Endothelial cell of umbilical vein (primary cell): ENCODE measurements at regions not wholly inside any gene's neighbourhood (a gene's known extent, or its start where the extent isn't known, plus 50 kb on each side); places are given as distances from the start of the nearest gene placed in this dataset.

ENCODE experiments used
- BruUV-seq: library from RNA; stranded (reverse); fragments of 400-500 nt; replicated peaks from 2 replicates; lab custom pipeline; 2021; lab: Mats Ljungman, UMichigan
- CTCF ChIA-PET: fragments of 300-600, 350-600 bp; sonication (Branson Sonifier 250); formaldehyde crosslinking; loops from one replicate; lab custom pipeline; 2021; ENCODE audit warnings: antibody characterized with exemption, inconsistent platforms; lab: Charles Lee
- POLR2A ChIA-PET: fragments of 300-600, 350-600 bp; sonication (Branson Sonifier 250); formaldehyde crosslinking; loops from one replicate; lab custom pipeline; 2021; ENCODE audit warnings: antibody characterized with exemption, inconsistent platforms; lab: Charles Lee
- DNase-seq: peaks from one replicate; pipeline ENCODE4 v3.0.0-alpha.2; 2011; ENCODE audit warnings: low read depth, low spot score
- FAIRE-seq: peaks from 2 replicates; lab custom pipeline; 2011; peaks lifted over from hg19 to GRCh38; lab: Jason Lieb, UNC
- H2AFZ ChIP-seq: 2 replicates; pipeline ENCODE4 v1.6.0; 2012; ENCODE audit warnings: low read depth, low read length, control low read depth, inconsistent platforms
- H3K27ac ChIP-seq: 2 replicates; pipeline ENCODE4 v1.5.1; 2011; ENCODE audit warnings: low read depth, mild to moderate bottlenecking, control low read depth, low read length, moderate library complexity; ENCODE audit not compliant: insufficient read depth
- H3K27me3 ChIP-seq, 2 experiments: 2 replicates each; pipeline versions ENCODE4 v1.6.0 to v1.6.1; 2011; ENCODE audit warnings: low read length in 2 of 2, mixed read lengths in 1 of 2; ENCODE audit not compliant: control insufficient read depth in 2 of 2, insufficient read depth in 2 of 2
- H3K36me3 ChIP-seq, 2 experiments: 2 replicates in 1 of 2; 3 replicates in 1 of 2; pipeline ENCODE4 v1.5.1; 2011; ENCODE audit warnings: low read length in 2 of 2, mild to moderate bottlenecking in 1 of 2, moderate library complexity in 1 of 2; ENCODE audit not compliant: control insufficient read depth in 2 of 2, insufficient read depth in 2 of 2; ENCODE audit errors: extremely low read depth in 1 of 2
- H3K4me1 ChIP-seq: 3 replicates; pipeline ENCODE4 v1.5.1; 2011; ENCODE audit warnings: mild to moderate bottlenecking, low read length; ENCODE audit not compliant: control insufficient read depth, insufficient read depth; ENCODE audit errors: extremely low read depth
- H3K4me2 ChIP-seq: 2 replicates; pipeline ENCODE4 v1.6.1; 2011; ENCODE audit warnings: low read length, control low read depth, mixed read lengths; ENCODE audit not compliant: insufficient read depth
- H3K4me3 ChIP-seq, 3 experiments: fragments of 200-600 bp in 1 of 3; sonication (generic), shearing (Covaris generic) in 1 of 3; replicated peaks in 1 of 3; 2 replicates each; pipeline ENCODE4 v1.5.1; 2011 to 2016; ENCODE audit warnings: control low read depth in 3 of 3, low read length in 3 of 3, mild to moderate bottlenecking in 2 of 3, inconsistent platforms in 1 of 3, low read depth in 1 of 3, moderate library complexity in 1 of 3; ENCODE audit not compliant: insufficient read depth in 1 of 3
- H3K79me2 ChIP-seq: 2 replicates; pipeline ENCODE4 v1.6.0; 2012; ENCODE audit warnings: low read length, inconsistent platforms; ENCODE audit not compliant: control insufficient read depth, insufficient read depth
- H3K9ac ChIP-seq: replicated peaks from 2 replicates; pipeline ENCODE3; 2011; ENCODE audit warnings: low read length, control low read depth; ENCODE audit not compliant: insufficient read depth; ENCODE audit errors: extremely low read depth
- H3K9me1 ChIP-seq: replicated peaks from 3 replicates; pipeline ENCODE4 v1.6.0; 2011; ENCODE audit warnings: mild to moderate bottlenecking, low read length; ENCODE audit not compliant: control insufficient read depth, insufficient read depth; ENCODE audit errors: extremely low read depth
- H3K9me3 ChIP-seq: replicated peaks from 2 replicates; pipeline ENCODE4 v1.5.1; 2012; ENCODE audit warnings: low read length, inconsistent platforms; ENCODE audit not compliant: control insufficient read depth, insufficient read depth
- H4K20me1 ChIP-seq: replicated peaks from 2 replicates; pipeline ENCODE3; 2011; ENCODE audit warnings: mild to moderate bottlenecking, low read length; ENCODE audit not compliant: control insufficient read depth, insufficient read depth; ENCODE audit errors: extremely low read depth
- CTCF ChIP-seq, 2 donors: IDR thresholded peaks; 1 replicate in 1 of 2; 2 replicates in 1 of 2; pipeline ENCODE4 v1.5.1; 2011; ENCODE audit warnings: low read length in 2 of 2, mild to moderate bottlenecking in 2 of 2, moderate library complexity in 2 of 2, control low read depth in 1 of 2, inconsistent platforms in 1 of 2, low read depth in 1 of 2; ENCODE audit not compliant: insufficient read depth in 1 of 2; ENCODE audit errors: extremely low read depth in 1 of 2
- EZH2 ChIP-seq: IDR thresholded peaks from 2 replicates; pipeline ENCODE4 v1.6.1; 2012; ENCODE audit warnings: borderline replicate concordance, low read depth, mild to moderate bottlenecking, moderate library complexity, low read length, inconsistent platforms; ENCODE audit not compliant: severe bottlenecking
- FOS ChIP-seq: IDR thresholded peaks from 2 replicates; pipeline ENCODE4 v1.6.1; 2011; ENCODE audit warnings: mild to moderate bottlenecking, low read length, moderate library complexity, borderline replicate concordance; ENCODE audit not compliant: insufficient read depth
- GATA2 ChIP-seq: IDR thresholded peaks from 2 replicates; pipeline ENCODE4 v1.7.0; 2011; ENCODE audit warnings: low read depth, mild to moderate bottlenecking, moderate library complexity, mixed read lengths, low read length; ENCODE audit not compliant: insufficient read length, insufficient read depth
- JUN ChIP-seq: IDR thresholded peaks from 2 replicates; pipeline ENCODE4 v1.6.1; 2011; ENCODE audit warnings: borderline replicate concordance, low read depth; ENCODE audit not compliant: insufficient read length, insufficient read depth
- MYC ChIP-seq: IDR thresholded peaks from one replicate; pipeline ENCODE4 v1.6.1; 2011; ENCODE audit warnings: mild to moderate bottlenecking, low read depth, low read length
- POLR2A ChIP-seq: IDR thresholded peaks from 2 replicates; pipeline ENCODE4 v1.6.1; 2012; ENCODE audit warnings: low read depth, mild to moderate bottlenecking, control low read depth, low read length
- POLR2AphosphoS5 ChIP-seq: IDR thresholded peaks from 2 replicates; pipeline ENCODE4 v1.6.1; 2012; ENCODE audit warnings: low read depth, mild to moderate bottlenecking, control low read depth, low read length, moderate library complexity; ENCODE audit not compliant: insufficient read depth
- dilution Hi-C: fragments of 300-500 bp; cut with MboI; formaldehyde crosslinking; loops from one replicate; pipeline ENCODE4 v1.15.0; 2019; ENCODE audit warnings: low sequenced_read_pairs; ENCODE audit not compliant: extremely low pct_ligation_motif_present
- intact Hi-C: fragments of 100-400 bp; cut with micrococcal nuclease; formaldehyde crosslinking; loops from one replicate; pipeline ENCODE4 v1.10.0; 2022
- TF ChIP-seq, protein P1 (sequence below): IDR thresholded peaks from 2 replicates; pipeline ENCODE4 v1.6.1; 2011; ENCODE audit not compliant: insufficient read depth, insufficient read length

- CTCF ChIA-PET = interaction anchor here (0.7 to 1.5 kb wide), 2 partner anchors 15 to 174 kb away, joined by 3 read pairs; no protein-coding TSS in a partner anchor
These were observed 387.5 kb downstream of the FAM170A start for GRCh38 chr5:120016717-120017382.

More at GRCh38 chr5:120016717-120017382, 387.5 kb downstream of the FAM170A start:
- Histone ChIP-seq H3K4me3 (no peak overlapping the region), H3K36me3 (no peaks in the 10 kb centered on the region), H3K9me3 (no peaks in the 10 kb centered on the region), H3K4me2 (no peak overlapping the region), H3K79me2 (no peaks in the 10 kb centered on the region), H4K20me1 (no peaks in the 10 kb centered on the region), H3K27me3 (no peaks in the 10 kb centered on the region), H3K27ac (no peak overlapping the region), H3K9me1 (no peaks in the 10 kb centered on the region), H3K9ac (no peak overlapping the region), H3K4me1 (no peaks in the 10 kb centered on the region), H2AFZ (no peak overlapping the region)
- dilution Hi-C loops = no loop called here
- intact Hi-C loops = no loop called here
- DNase-seq = no peak
- TF ChIP-seq EZH2 (no peak), MYC (no peak), POLR2A (no peak), POLR2AphosphoS5 (no peak), GATA2 (no peak), CTCF (IDR thresholded peaks at IDR 0.05; ENCODE audit: extremely low read depth in 1 of 2, insufficient read depth in 1 of 2, low read depth in 1 of 2, low read length in 2 of 2) (no peak), FOS (no peak), JUN (no peak)
- TF ChIP-seq, protein P1, sequence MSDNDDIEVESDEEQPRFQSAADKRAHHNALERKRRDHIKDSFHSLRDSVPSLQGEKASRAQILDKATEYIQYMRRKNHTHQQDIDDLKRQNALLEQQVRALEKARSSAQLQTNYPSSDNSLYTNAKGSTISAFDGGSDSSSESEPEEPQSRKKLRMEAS = no peak
- POLR2A ChIA-PET = interaction anchor here (0.6 kb wide), 1 partner anchor 37 kb away, joined by 3 read pairs; no protein-coding TSS in a partner anchor
- BruUV-seq = no TSS peak
- no peak for FAIRE-seq
